ENCODE measurements at regions not wholly inside any gene's neighbourhood (a gene's known extent, or its start where the extent isn't known, plus 50 kb on each side); places are given as distances from the start of the nearest gene placed in this dataset.

GRCh38 chr2:406876-407275 is 119.0 kb upstream of the ALKAL2 start:
- CTCF ChIA-PET = no interaction called here
- DNase-seq (ENCODE audit: low spot score) = no peak
- POLR2A ChIA-PET (ENCODE audit: low non-redundant PET) = no interaction called here
- no peak for TF ChIP-seq CTCF (conservative IDR thresholded peaks at IDR 0.05; ENCODE audit: low read depth)
- no peak overlapping the region for H3K27ac ChIP-seq

- no peak for TF ChIP-seq CTCF (conservative IDR thresholded peaks at IDR 0.05; ENCODE audit: low read depth)
- DNase-seq (ENCODE audit: low spot score) = no peak
- no peak overlapping the region for H3K27ac ChIP-seq
- POLR2A ChIA-PET (ENCODE audit: low non-redundant PET) = no interaction called here
- CTCF ChIA-PET = no interaction called here
These were observed 118.3 kb upstream of the ALKAL2 start for GRCh38 chr2:406231-406630.

GRCh38 chr2:404581-404980 is 116.7 kb upstream of the ALKAL2 start:
- TF ChIP-seq CTCF (conservative IDR thresholded peaks at IDR 0.05; ENCODE audit: low read depth) = no peak
- H3K27ac ChIP-seq = no peak overlapping the region
- DNase-seq (ENCODE audit: low spot score) = no peak
- ChIA-PET POLR2A (ENCODE audit: low non-redundant PET) (no interaction called here), CTCF (no interaction called here)

GRCh38 chr2:403682-404081 is 115.8 kb upstream of the ALKAL2 start:
- CTCF ChIA-PET = no interaction called here
- POLR2A ChIA-PET (ENCODE audit: low non-redundant PET) = no interaction called here

GRCh38 chr2:402721-403120 is 114.8 kb upstream of the ALKAL2 start:
- ChIA-PET CTCF (no interaction called here), POLR2A (ENCODE audit: low non-redundant PET) (no interaction called here)
- TF ChIP-seq CTCF (conservative IDR thresholded peaks at IDR 0.05; ENCODE audit: low read depth) = no peak
- no peak overlapping the region for H3K27ac ChIP-seq
- DNase-seq (ENCODE audit: low spot score) = no peak

More at GRCh38 chr2:403682-404081, 115.8 kb upstream of the ALKAL2 start:
- no peak for TF ChIP-seq CTCF (conservative IDR thresholded peaks at IDR 0.05; ENCODE audit: low read depth)
- no peak overlapping the region for H3K27ac ChIP-seq
- DNase-seq (ENCODE audit: low spot score) = no peak

- TF ChIP-seq CTCF (conservative IDR thresholded peaks at IDR 0.05; ENCODE audit: low read depth) = no peak
- no peak overlapping the region for H3K27ac ChIP-seq
- POLR2A ChIA-PET (ENCODE audit: low non-redundant PET) = no interaction called here
- no peak for DNase-seq (ENCODE audit: low spot score)
- CTCF ChIA-PET = no interaction called here
These were observed 114.3 kb upstream of the ALKAL2 start for GRCh38 chr2:402206-402605.
